GM12891 (cell line): ENCODE measurements at regions not wholly inside any gene's neighbourhood (a gene's known extent, or its start where the extent isn't known, plus 50 kb on each side); places are given as distances from the start of the nearest gene placed in this dataset.

Source experiments
- DNase-seq: peaks from one replicate; pipeline ENCODE4 v3.0.0; 2011; ENCODE audit warnings: low spot score; ENCODE audit not compliant: insufficient read length
- FAIRE-seq: peaks from 2 replicates; lab custom pipeline; 2011; peaks lifted over from hg19 to GRCh38; lab: Jason Lieb, UNC
- PAX5 ChIP-seq: IDR thresholded peaks from 2 replicates; pipeline ENCODE4 v1.6.1; 2011; ENCODE audit warnings: low read length, moderate library complexity, mild to moderate bottlenecking; ENCODE audit not compliant: insufficient read depth, severe bottlenecking
- POLR2A ChIP-seq: IDR thresholded peaks from 2 replicates; pipeline ENCODE4 v1.6.1; 2011; ENCODE audit warnings: low read depth, low read length, control low read depth
- POLR2AphosphoS5 ChIP-seq: IDR thresholded peaks from 2 replicates; pipeline ENCODE4 v1.6.1; 2011; ENCODE audit warnings: low read depth, low read length, control low read depth
- POU2F2 ChIP-seq: IDR thresholded peaks from 2 replicates; pipeline ENCODE4 v1.6.1; 2011; ENCODE audit warnings: low read depth, mild to moderate bottlenecking, control low read depth, low read length, moderate library complexity
- SPI1 ChIP-seq: IDR thresholded peaks from 2 replicates; pipeline ENCODE4 v1.6.1; 2011; ENCODE audit warnings: low read depth, low read length, control low read depth
- TAF1 ChIP-seq: IDR thresholded peaks from 2 replicates; pipeline ENCODE4 v1.6.1; 2011; ENCODE audit warnings: low read depth, low read length, control low read depth

DNA sequence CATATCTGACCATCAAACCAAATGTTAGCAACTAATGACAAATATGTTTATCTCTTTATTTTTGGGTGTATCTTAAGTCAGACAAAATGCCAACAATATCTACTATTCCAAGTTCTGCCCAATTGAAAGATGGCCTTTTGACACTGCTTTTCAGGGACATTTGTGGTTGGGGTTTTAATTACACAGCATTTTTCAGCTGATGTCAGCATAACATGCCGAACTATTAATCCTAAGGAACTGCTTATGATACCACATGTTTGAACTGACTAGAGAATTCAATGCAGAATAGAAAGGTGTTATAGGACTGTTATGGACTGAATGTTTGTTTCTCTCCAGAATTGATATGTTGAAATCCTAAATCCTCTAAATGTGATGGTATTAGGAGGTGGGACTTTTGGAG is 445.1 kb downstream of the TMA16 start:
- DNase-seq (no peak), FAIRE-seq (no peak)
- TF ChIP-seq POLR2A (no peak), PAX5 (no peak), TAF1 (no peak), POU2F2 (no peak), POLR2AphosphoS5 (no peak), SPI1 (no peak)

DNA sequence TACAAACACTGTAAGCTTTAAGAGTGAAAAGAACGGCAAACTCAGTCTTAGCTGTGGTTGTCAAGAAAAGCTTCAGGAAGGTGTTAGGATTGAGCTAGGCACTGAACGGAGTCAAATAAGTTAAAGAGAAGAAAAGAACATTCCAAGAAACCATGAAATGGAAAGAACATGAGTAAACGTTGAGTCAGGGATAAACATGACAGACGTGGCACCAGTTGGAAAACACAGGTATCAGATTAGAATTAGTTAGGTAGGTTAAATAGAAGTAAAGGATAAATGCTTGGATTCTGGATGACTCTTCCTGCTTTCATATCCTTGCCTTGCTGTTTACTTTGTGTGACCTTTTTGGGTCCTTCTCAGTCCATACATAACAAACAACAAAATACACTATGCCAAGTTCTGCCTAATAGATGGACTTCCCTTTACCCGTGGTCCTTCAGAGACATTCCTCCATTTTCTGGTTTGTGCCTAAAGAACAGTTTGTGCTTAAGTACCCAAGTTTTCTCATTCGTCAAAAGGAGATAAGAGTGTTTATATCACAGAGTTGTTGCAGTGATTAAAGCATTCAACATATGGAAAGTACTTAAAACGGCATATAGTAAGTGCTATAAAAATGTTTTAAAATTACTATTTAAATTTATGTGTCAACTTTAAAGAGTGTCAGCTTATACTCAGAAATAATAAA is 446.9 kb downstream of the TMA16 start:
- DNase-seq (no peak), FAIRE-seq (no peak)
- TF ChIP-seq SPI1 (no peak), TAF1 (no peak), POLR2A (no peak), PAX5 (no peak), POU2F2 (no peak), POLR2AphosphoS5 (no peak)

DNA sequence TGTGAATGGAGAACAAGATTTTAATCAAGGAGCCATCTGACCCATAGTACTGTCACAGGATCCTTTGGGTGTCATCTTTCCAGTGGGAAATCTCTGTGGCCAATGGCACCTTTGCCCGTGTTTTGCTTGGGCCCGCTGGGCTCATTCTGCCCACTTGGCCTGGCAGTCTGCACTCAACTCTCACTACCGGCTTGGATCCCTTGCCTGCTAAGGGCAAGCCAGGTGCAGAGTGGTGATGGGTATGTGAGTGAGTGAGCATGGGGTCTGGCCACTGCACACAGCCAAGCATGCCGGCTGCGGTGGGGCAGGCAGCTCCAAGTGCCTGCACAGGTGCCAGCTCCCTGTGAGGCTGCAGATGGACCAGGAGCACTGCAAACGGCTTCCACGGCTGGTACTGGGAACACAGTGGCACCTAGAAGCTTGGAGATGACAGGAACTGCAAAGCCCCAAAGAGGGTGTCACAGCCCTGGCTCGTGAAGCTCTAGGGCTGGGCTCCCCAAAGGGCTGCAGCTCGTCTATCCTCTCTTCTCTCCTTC is 454.5 kb downstream of the TMA16 start:
- DNase-seq (no peak), FAIRE-seq (no peak)
- no peak for TF ChIP-seq SPI1
- no peak for TF ChIP-seq POU2F2
- no peak for TF ChIP-seq PAX5
- TF ChIP-seq POLR2A = no peak
- TF ChIP-seq POLR2AphosphoS5 = no peak
- TF ChIP-seq TAF1 = no peak

DNA sequence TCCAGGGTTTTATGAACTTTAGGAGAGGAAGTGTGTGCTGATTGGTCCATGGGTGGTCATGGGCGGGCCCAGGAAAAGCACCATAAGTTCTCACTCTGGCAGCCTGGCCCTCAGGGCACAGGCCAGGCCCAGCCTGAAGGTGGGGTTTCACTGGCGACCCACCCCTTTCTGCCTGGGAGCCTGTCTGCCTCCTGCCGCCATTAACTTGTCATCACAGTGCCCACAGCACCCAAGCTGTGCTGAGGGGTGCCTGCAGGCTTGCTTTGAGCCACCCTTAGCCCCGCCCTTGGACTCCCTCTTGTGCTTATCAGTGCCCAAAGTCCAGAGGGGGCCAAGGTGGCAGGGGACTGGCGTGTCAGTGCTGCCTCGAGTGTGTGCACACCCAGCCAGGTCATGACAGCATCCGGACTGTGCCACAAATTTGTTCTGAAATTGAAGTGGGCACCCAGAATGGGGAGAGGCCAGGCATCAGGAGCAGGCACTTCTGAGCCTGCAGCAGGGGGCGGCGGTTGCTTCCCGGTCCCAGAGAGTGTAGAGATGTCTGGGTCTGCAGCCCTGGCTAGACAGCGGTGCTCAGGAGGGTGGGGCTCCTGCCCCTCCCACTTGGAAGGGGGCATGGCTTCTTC is 455.6 kb downstream of the TMA16 start:
- DNase-seq = no peak
- FAIRE-seq = no peak
- TF ChIP-seq SPI1 = no peak
- TF ChIP-seq PAX5 = no peak
- no peak for TF ChIP-seq TAF1
- no peak for TF ChIP-seq POU2F2
- TF ChIP-seq POLR2AphosphoS5 = no peak
- no peak for TF ChIP-seq POLR2A

DNA sequence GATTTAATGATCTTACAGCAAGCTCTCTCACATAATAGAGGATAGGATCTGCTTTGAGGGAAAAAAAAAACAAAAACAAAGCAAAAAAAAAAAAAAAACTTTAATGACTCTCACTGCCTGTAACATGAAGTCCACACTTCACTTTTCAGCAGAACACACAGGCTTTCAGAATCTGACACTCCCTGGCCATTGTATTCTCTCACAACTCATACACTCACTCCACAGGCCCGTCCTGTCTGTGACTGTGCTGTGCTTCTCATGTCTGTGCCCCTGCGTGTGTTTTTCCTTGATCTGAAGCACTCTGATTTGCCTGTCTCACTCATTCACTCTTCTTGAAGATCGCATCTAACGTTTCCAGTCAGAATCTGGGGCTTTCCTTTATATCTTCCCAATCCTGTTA is 460.8 kb downstream of the TMA16 start:
- FAIRE-seq (no peak), DNase-seq (no peak)
- TF ChIP-seq PAX5 (no peak), SPI1 (no peak), TAF1 (no peak), POLR2AphosphoS5 (no peak), POLR2A (no peak), POU2F2 (no peak)

DNA sequence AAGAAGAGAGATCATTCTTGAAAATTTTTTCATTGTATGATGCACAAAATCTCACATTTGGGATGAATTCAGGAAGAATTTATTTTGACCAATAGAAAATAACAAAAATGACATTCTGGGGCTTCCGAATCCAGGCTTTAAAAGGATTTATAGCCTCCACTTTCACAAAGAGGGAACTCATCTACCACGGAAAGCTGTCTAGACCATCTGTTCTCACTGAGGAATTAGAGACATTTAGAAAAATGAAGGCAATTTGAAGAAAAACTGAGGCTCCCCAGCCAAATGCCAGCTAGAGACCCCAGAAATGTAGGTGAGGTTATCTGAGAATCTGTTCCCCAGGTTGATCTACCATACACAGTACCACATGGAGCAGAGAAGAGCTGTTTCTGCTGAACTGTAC is 464.3 kb downstream of the TMA16 start:
- no peak for FAIRE-seq
- no peak for DNase-seq
- TF ChIP-seq POLR2AphosphoS5 = no peak
- TF ChIP-seq PAX5 = no peak
- TF ChIP-seq POU2F2 = no peak
- no peak for TF ChIP-seq POLR2A
- TF ChIP-seq SPI1 = no peak

DNA sequence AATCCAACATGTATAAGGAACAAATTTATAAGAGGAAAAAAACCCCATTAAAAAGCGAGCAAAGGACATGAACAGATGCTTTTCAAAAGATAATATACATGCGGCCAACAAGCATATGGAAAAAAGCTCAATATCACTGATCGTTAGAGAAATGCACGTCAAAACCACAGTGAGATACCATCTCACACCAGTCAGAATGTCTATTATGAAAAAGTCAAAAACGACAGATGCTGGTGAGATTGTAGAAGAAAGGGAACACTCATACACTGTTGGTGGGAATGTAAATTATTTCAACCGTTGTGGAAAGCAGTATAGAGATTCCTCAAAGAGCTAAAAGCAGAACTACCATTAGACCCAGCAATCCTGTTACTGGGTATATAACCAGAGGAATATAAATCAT is 465.4 kb downstream of the TMA16 start:
- FAIRE-seq (no peak), DNase-seq (no peak)
- no peak for TF ChIP-seq SPI1
- no peak for TF ChIP-seq POLR2A
- TF ChIP-seq PAX5 = no peak
- no peak for TF ChIP-seq TAF1
- TF ChIP-seq POU2F2 = no peak
- TF ChIP-seq POLR2AphosphoS5 = no peak

DNA sequence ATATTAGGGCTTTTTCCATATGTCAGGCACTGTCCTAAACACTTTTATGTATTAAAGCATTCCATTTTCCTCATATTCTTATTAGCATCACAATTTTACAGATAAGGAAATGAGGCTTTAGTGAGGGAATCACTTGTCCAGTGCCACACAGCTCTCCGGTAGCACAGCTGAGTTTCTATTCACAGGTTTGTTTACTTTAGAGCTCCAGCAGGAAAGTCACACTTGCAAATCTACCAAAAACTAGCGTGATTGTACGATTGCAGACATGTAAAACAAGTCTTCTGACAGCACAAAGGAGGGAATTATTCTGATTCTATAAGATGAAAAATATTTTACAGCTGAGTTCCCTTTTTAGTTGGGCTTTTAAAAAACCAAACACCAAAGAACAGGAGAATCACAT is 472.1 kb downstream of the TMA16 start:
- FAIRE-seq (no peak), DNase-seq (no peak)
- no peak for TF ChIP-seq POLR2AphosphoS5
- TF ChIP-seq SPI1 = no peak
- TF ChIP-seq POLR2A = no peak

DNA sequence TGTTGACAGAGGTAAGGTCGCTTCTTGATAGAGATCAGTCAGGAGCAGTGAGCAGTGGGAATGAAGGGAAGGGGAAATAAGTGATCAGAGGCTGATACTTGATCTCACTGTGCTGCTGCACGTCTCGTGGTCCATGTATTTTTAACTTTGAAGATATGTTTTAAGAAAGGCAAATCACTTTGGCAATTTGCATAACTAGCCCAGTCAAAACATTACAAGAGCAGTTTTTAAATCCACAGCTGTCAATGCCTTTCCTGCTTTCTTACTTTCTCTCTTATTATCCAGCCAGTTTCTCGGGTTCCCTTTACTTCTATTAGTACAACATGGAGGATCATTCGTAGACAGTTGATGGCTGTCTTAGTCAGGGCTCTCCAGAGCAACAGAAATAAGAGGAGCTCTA is 472.8 kb downstream of the TMA16 start:
- TF ChIP-seq POLR2A (no peak), SPI1 (no peak), POLR2AphosphoS5 (no peak), TAF1 (no peak), PAX5 (no peak), POU2F2 (no peak)
- FAIRE-seq (no peak), DNase-seq (no peak)

DNA sequence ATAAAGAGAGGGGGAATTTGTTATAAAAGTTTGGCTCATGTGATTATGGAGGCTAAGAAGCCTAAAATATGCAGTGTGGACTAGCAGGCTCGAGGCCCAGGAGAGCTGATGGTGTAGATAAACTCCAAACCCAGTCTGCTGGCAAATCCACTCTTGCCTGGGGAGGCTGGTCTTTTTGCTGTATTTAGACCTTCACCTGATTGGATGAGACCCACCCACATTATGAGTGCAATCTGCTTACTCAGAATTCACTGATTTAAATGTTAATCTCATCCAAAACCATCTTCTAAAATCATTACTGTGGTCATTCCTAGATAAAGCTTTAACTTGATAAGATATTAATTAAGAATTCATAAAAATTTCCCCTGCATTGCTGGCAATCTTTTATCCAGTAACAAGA is 473.2 kb downstream of the TMA16 start:
- no peak for TF ChIP-seq POU2F2
- no peak for TF ChIP-seq SPI1
- no peak for TF ChIP-seq POLR2A
- no peak for TF ChIP-seq PAX5
- TF ChIP-seq TAF1 = no peak
- no peak for TF ChIP-seq POLR2AphosphoS5
- FAIRE-seq (no peak), DNase-seq (no peak)
